ENCODE measurements at regions not wholly inside any gene's neighbourhood (a gene's known extent, or its start where the extent isn't known, plus 50 kb on each side); places are given as distances from the start of the nearest gene placed in this dataset.

DNA sequence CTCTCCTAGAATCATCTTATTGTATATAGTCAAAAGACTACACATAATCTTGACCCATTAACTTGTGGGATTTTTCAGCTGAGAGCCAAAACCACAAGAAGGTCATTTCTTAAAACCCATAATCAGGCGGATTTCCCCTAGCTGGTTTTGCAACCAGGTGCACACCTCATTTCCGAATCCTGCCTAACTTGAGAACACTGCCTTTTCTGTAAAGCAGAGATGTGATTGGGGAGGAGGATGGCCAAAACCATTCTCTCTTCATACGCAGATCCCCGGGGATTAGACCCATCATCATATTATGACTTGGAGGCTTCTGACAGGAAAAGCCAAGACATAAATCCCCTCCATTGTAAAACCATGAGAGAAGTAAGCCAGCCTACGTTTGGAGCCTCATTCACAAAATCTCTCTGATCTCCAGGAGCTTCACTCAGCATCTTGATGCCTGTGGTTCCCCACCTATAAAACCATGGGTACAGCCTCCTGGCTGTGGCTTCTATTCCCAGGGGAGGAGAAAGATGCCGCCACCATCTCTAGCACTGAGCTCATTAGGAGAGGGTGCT lies 191.3 kb downstream of the KIF18A start:
- H3K4me3 ChIP-seq (ENCODE audit: low read length): no peak overlapping the region
- DNase-seq (ENCODE audit: low read depth): no peak
- TF ChIP-seq, protein P1, sequence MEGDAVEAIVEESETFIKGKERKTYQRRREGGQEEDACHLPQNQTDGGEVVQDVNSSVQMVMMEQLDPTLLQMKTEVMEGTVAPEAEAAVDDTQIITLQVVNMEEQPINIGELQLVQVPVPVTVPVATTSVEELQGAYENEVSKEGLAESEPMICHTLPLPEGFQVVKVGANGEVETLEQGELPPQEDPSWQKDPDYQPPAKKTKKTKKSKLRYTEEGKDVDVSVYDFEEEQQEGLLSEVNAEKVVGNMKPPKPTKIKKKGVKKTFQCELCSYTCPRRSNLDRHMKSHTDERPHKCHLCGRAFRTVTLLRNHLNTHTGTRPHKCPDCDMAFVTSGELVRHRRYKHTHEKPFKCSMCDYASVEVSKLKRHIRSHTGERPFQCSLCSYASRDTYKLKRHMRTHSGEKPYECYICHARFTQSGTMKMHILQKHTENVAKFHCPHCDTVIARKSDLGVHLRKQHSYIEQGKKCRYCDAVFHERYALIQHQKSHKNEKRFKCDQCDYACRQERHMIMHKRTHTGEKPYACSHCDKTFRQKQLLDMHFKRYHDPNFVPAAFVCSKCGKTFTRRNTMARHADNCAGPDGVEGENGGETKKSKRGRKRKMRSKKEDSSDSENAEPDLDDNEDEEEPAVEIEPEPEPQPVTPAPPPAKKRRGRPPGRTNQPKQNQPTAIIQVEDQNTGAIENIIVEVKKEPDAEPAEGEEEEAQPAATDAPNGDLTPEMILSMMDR (conservative IDR thresholded peaks at IDR 0.05; ENCODE audit: low read length): no peak

DNA sequence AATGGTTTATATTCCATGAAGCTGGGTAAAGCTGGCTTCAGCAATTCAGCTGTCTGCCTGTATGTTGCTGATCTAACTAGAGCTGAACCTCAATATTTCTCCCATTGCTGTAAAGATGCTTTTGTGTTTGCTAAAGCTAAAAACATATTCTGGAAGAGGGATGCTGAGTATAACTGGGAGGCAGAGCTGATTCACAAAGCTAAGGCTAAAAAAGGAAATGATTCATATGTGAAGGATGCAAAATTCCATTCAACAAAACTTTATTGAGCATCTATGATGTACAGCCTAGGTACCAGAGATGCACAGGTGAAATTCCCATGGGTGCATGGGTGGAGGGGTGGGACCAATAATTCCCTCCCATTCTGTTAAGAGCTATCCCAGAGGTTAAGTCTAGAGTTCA lies 193.9 kb downstream of the KIF18A start:
- no peak overlapping the region for H3K4me3 ChIP-seq (ENCODE audit: low read length)
- DNase-seq (ENCODE audit: low read depth): no peak
- TF ChIP-seq, protein P1 (conservative IDR thresholded peaks at IDR 0.05; ENCODE audit: low read length): no peak

DNA sequence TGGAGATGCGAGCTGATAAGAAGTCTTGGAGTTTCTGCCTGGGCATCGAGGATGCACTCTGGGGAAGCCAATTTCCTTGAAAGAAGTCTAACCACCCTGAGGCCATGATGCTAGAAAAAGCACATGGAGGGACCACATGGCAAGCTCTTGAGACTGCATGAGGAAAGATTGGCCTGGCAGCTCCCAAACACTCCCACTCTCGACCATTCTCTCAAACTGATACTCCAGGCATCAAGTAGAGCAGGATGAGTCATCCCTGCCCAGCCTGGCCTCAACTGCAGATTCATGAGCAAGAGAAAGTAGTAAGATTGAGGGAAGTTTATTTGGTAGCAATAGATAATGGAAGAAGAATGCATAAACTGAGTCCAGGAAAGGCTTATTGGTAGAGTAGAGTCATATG lies 194.3 kb downstream of the KIF18A start:
- TF ChIP-seq, protein P1 (conservative IDR thresholded peaks at IDR 0.05; ENCODE audit: low read length): no peak
- DNase-seq (ENCODE audit: low read depth): no peak
- no peak overlapping the region for H3K4me3 ChIP-seq (ENCODE audit: low read length)

DNA sequence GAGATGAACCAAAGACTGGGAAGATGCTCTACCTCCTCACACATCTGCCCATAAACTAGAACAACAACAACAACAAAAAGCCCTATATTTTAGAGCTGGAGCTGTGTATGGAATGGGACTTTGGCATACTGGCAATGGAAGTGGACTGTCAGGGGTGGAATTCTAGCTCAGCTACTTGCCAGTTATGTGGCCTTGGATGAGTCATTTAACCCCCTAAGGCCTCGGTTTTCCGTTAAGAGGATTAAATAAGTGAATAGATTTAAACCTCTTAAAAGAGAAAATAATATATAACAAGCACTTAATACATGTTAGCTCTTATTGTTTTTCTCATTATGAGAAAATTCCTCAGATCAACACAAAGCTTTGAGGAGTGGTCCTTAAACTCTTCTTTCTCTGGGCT lies 195.0 kb downstream of the KIF18A start:
- DNase-seq (ENCODE audit: low read depth): no peak
- TF ChIP-seq, protein P1 (conservative IDR thresholded peaks at IDR 0.05; ENCODE audit: low read length): no peak
- no peak overlapping the region for H3K4me3 ChIP-seq (ENCODE audit: low read length)

DNA sequence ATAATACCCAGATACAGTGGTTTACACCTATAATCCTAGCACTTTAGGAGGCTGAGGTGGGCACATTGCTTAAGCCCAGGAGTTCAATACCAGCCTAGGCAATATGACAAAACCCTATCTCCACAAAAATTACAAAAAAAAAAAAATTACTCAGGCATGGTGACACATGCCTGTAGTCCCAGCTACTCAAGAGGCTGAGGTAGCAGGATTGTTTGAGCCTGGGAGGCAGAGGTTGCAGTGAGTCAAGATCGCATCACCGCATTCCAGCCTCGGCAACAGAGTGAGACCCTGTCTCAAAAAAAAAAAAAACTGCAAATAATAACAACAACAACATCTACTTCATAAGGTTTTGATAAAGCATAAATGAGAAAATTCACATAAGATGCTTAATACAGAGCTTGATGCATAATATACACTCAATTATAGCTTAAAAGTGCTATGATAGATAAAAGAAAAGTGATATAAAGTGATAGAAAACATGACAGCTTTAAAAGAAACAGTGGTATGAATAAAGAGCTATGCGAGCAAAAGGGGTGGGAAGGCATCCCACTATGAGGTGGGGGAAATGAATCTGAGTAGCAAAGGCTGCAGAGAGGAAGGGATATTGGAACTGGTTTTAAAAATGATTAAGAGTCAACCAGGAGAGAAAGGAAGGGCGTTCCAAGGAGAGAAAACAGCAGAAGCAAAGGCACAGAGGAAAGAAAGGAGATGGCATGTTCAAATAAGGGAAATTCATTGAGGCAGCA lies 197.6 kb downstream of the KIF18A start:
- TF ChIP-seq, protein P1 (conservative IDR thresholded peaks at IDR 0.05; ENCODE audit: low read length): no peak
- no peak overlapping the region for H3K4me3 ChIP-seq (ENCODE audit: low read length)
- DNase-seq (ENCODE audit: low read depth): peak; percentile 61

DNA sequence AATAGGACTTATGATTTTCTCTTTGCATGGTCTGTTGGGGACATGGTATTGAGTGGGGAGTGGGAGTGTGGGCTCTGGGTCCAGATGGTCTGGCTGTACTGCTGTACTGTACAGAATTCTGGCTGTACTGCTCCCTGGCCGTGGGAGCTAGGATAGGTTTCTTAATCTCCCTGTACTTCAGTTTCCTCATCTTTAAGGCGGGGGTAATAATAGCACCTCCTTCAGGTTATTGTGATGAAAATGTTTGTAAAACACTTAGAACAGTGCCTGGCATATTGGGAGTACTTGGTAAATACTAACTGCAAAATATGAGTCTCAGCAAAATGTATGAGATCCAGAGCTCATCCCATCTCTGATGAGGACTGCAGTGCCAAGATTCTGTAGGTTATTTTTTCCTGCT lies 198.6 kb downstream of the KIF18A start:
- no peak overlapping the region for H3K4me3 ChIP-seq (ENCODE audit: low read length)
- TF ChIP-seq, protein P1 (conservative IDR thresholded peaks at IDR 0.05; ENCODE audit: low read length): no peak
- DNase-seq (ENCODE audit: low read depth): no peak

DNA sequence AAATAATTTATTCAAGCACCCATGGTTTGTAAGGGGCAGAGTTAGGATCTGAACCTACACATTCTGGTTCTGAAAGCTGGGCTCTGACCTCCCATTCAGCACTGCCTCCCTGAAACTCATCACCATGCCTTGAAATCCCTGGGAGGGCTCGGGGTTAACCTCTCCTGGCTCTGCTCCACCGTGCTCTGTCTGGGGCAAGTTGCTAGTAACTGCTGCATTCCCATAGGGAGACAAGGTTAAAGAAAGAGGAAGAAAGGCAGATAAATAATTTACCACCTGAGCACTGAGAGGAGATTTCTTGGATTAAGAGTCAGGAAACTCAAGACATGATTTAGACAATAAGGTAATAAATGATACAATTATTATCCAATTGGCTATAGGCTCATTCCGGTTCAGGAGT lies 199.3 kb downstream of the KIF18A start:
- no peak for DNase-seq (ENCODE audit: low read depth)

More for the DNA sequence above, 199.3 kb downstream of the KIF18A start:
- no peak overlapping the region for H3K4me3 ChIP-seq (ENCODE audit: low read length)
- TF ChIP-seq, protein P1 (conservative IDR thresholded peaks at IDR 0.05; ENCODE audit: low read length): no peak

Data from AG10803 (cell line).